ENCODE measurements at regions not wholly inside any gene's neighbourhood (a gene's known extent, or its start where the extent isn't known, plus 50 kb on each side); places are given as distances from the start of the nearest gene placed in this dataset.

- peaks cover 24 to 31% of the 10 kb centered on the region in 2 donors for H3K4me1 ChIP-seq (ENCODE audit: control insufficient read depth in 1 of 2, insufficient read depth in 2 of 2, low read length in 2 of 2)
- H3K4me2 ChIP-seq (replicated peaks; ENCODE audit: extremely low read depth, low read length, poor library complexity, severe bottlenecking) = peak overlapping the region; percentile 20
- no peak for TF ChIP-seq CTCF (IDR thresholded peaks at IDR 0.05)
- H3K27me3 Mint-ChIP-seq (ENCODE audit: low read depth in 3 of 3) = peaks cover 4 to 8% (median 6%) of the 10 kb centered on the region in 3 donors
- peaks cover 38% of the 10 kb centered on the region for H3K4me1 Mint-ChIP-seq
- H3K36me3 ChIP-seq (replicated peaks in 1 of 2; ENCODE audit: control insufficient read depth in 1 of 2, insufficient read depth in 2 of 2, low read length in 2 of 2) = no peaks in the 10 kb centered on the region
- no peaks in the 10 kb centered on the region for H3K9me3 Mint-ChIP-seq
- H3K27me3 ChIP-seq (ENCODE audit: control insufficient read depth in 2 of 2, insufficient read depth in 2 of 2, low read length in 2 of 2) = no peaks in the 10 kb centered on the region
- H3K79me2 ChIP-seq (ENCODE audit: insufficient read depth, low read length) = no peaks in the 10 kb centered on the region
- no peak overlapping the region for H3K9ac ChIP-seq (ENCODE audit: insufficient read depth, low read length, poor library complexity, severe bottlenecking)
- no peaks in the 10 kb centered on the region for H3K9me3 ChIP-seq (replicated peaks in 1 of 2; ENCODE audit: control insufficient read depth in 1 of 2, insufficient read depth in 1 of 2, low read length in 2 of 2)
- intact Hi-C loops (cut with micrococcal nuclease) = no loop called here
- WGBS (ENCODE audit: insufficient coverage) = no CpG with 5 or more reads among the region's 2 CpGs
- H3K4me3 Mint-ChIP-seq = no peak overlapping the region
- no peaks in the 10 kb centered on the region for H4K20me1 ChIP-seq (ENCODE audit: insufficient read depth, low read length)
- no peak overlapping the region for H3K4me3 ChIP-seq (replicated peaks in 1 of 3; ENCODE audit: low read depth in 2 of 3, low read length in 3 of 3)
- no peaks in the 10 kb centered on the region for H3K36me3 Mint-ChIP-seq
- peak overlapping the region in 1 of 7 donors; percentile 14 for H3K27ac Mint-ChIP-seq
- H2AFZ ChIP-seq (ENCODE audit: insufficient read depth, low read depth, low read length, poor library complexity, severe bottlenecking) = no peak overlapping the region
- no peak overlapping the region for H3K27ac ChIP-seq (ENCODE audit: low read depth in 1 of 2, low read length in 2 of 2)
- peak; percentile 33 to 57 (median 39) for DNase-seq
Measured at GRCh38 chr2:104786821-104787220, 67.1 kb upstream of the POU3F3 start.

GRCh38 chr2:104787298-104788065 lies 66.4 kb upstream of the POU3F3 start:
- no peak for TF ChIP-seq CTCF (IDR thresholded peaks at IDR 0.05)
- no peak overlapping the region for H3K27ac Mint-ChIP-seq
- H3K36me3 Mint-ChIP-seq = no peaks in the 10 kb centered on the region
- Histone ChIP-seq H4K20me1 (ENCODE audit: insufficient read depth, low read length) (no peaks in the 10 kb centered on the region), H3K27me3 (ENCODE audit: control insufficient read depth in 2 of 2, insufficient read depth in 2 of 2, low read length in 2 of 2) (no peaks in the 10 kb centered on the region), H3K9me3 (replicated peaks in 1 of 2; ENCODE audit: control insufficient read depth in 1 of 2, insufficient read depth in 1 of 2, low read length in 2 of 2) (no peaks in the 10 kb centered on the region), H2AFZ (ENCODE audit: insufficient read depth, low read depth, low read length, poor library complexity, severe bottlenecking) (no peak overlapping the region), H3K4me1 (ENCODE audit: control insufficient read depth in 1 of 2, insufficient read depth in 2 of 2, low read length in 2 of 2) (peaks cover 17 to 25% of the 10 kb centered on the region in 2 donors), H3K9ac (ENCODE audit: insufficient read depth, low read length, poor library complexity, severe bottlenecking) (no peak overlapping the region), H3K27ac (ENCODE audit: low read depth in 1 of 2, low read length in 2 of 2) (no peak overlapping the region), H3K36me3 (replicated peaks in 1 of 2; ENCODE audit: control insufficient read depth in 1 of 2, insufficient read depth in 2 of 2, low read length in 2 of 2) (no peaks in the 10 kb centered on the region), H3K4me3 (replicated peaks in 1 of 3; ENCODE audit: low read depth in 2 of 3, low read length in 3 of 3) (no peak overlapping the region), H3K79me2 (ENCODE audit: insufficient read depth, low read length) (no peaks in the 10 kb centered on the region), H3K4me2 (replicated peaks; ENCODE audit: extremely low read depth, low read length, poor library complexity, severe bottlenecking) (no peak overlapping the region)
- no peaks in the 10 kb centered on the region for H3K9me3 Mint-ChIP-seq
- peaks cover 6 to 8% (median 6%) of the 10 kb centered on the region in 3 donors for H3K27me3 Mint-ChIP-seq (ENCODE audit: low read depth in 3 of 3)
- WGBS (ENCODE audit: insufficient coverage) = 90% methylated on average over 2 of the region's 8 CpGs
- no peak for DNase-seq
- H3K4me1 Mint-ChIP-seq = peaks cover 31% of the 10 kb centered on the region
- H3K4me3 Mint-ChIP-seq = no peak overlapping the region
- intact Hi-C loops (cut with micrococcal nuclease) = no loop called here
